ENCODE measurements at regions not wholly inside any gene's neighbourhood (a gene's known extent, or its start where the extent isn't known, plus 50 kb on each side); places are given as distances from the start of the nearest gene placed in this dataset.
A peak's percentile ranks its signal among the peaks of the same experiment; 100 is the strongest.

DNA sequence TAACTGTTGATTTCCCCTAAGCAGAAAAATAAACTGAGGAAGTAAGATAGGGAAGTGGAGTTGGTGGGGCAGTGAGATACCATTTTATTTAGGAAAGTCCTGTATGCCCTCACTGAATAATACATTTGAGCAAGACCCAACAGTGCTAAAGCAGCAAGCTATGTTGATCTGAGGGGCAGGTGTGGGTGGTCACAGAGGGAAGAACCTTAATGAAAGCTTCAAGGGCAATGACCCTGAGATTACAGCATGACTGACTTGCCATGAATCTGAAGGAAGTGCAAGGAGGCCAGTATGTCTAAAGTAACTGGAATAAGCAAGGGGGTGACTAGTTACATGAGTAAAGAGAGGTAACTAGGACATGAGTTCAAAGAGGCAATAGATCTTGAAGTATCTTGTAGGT lies 159.5 kb downstream of the CD47 start:
- Histone ChIP-seq H3K9ac (ENCODE audit: insufficient read depth, low read length, poor library complexity, severe bottlenecking) (no peak overlapping the region), H3K4me2 (replicated peaks; ENCODE audit: extremely low read depth, low read length, poor library complexity, severe bottlenecking) (no peak overlapping the region), H3K4me1 (ENCODE audit: control insufficient read depth in 1 of 2, insufficient read depth in 2 of 2, low read length in 2 of 2) (peaks cover 13 to 14% of the 10 kb centered on the region in 2 donors), H3K36me3 (replicated peaks in 1 of 2; ENCODE audit: control insufficient read depth in 1 of 2, insufficient read depth in 2 of 2, low read length in 2 of 2) (no peaks in the 10 kb centered on the region), H3K27ac (ENCODE audit: low read depth in 1 of 2, low read length in 2 of 2) (no peak overlapping the region), H3K4me3 (replicated peaks in 1 of 3; ENCODE audit: low read depth in 2 of 3, low read length in 3 of 3) (no peak overlapping the region), H2AFZ (ENCODE audit: insufficient read depth, low read depth, low read length, poor library complexity, severe bottlenecking) (no peak overlapping the region), H4K20me1 (ENCODE audit: insufficient read depth, low read length) (no peaks in the 10 kb centered on the region), H3K9me3 (replicated peaks in 1 of 2; ENCODE audit: control insufficient read depth in 1 of 2, insufficient read depth in 1 of 2, low read length in 2 of 2) (peaks cover 0 to 7% of the 10 kb centered on the region in 2 donors), H3K27me3 (ENCODE audit: control insufficient read depth in 2 of 2, insufficient read depth in 2 of 2, low read length in 2 of 2) (peaks cover 20 to 30% of the 10 kb centered on the region in 2 donors), H3K79me2 (ENCODE audit: insufficient read depth, low read length) (no peaks in the 10 kb centered on the region)
- no peak for TF ChIP-seq CTCF (IDR thresholded peaks at IDR 0.05)
- Mint-ChIP-seq H3K27me3 (ENCODE audit: low read depth in 3 of 3) (peaks cover 8 to 16% (median 14%) of the 10 kb centered on the region in 3 donors), H3K36me3 (peaks cover 0 to 2% of the 10 kb centered on the region in 2 donors), H3K4me1 (peaks cover 13% of the 10 kb centered on the region), H3K27ac (no peak overlapping the region), H3K9me3 (peaks cover 3 to 7% (median 5%) of the 10 kb centered on the region in 7 donors), H3K4me3 (no peak overlapping the region)
- intact Hi-C loops (cut with micrococcal nuclease), result loop anchor here in 1 of 2 donors (10.0 kb wide), 1 partner anchor 103 kb away; no protein-coding TSS in a partner anchor
- DNase-seq, result peak in 1 of 3 donors; percentile 10

DNA sequence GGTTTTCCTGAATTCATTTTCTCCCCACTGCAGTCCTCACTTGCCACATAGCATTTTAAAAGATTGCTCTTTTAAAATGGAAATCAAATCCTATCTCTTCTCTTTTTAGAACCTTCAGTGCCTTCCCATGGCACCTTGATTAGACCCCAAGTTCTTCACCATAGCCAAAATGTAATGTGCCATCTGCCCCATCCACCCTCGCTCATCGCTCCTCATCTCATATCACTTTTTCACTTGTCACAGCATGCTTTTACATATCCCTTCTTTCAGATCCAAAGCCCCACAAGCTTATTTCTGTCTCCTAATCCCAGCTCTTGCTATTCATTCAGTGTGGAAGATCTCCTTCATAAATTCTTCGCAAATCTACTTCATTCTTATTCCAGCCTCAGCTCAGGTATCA lies 161.7 kb downstream of the CD47 start:
- Histone ChIP-seq H3K4me3 (replicated peaks in 1 of 3; ENCODE audit: low read depth in 2 of 3, low read length in 3 of 3) (no peak overlapping the region), H3K4me2 (replicated peaks; ENCODE audit: extremely low read depth, low read length, poor library complexity, severe bottlenecking) (no peak overlapping the region), H3K79me2 (ENCODE audit: insufficient read depth, low read length) (no peaks in the 10 kb centered on the region), H3K4me1 (ENCODE audit: control insufficient read depth in 1 of 2, insufficient read depth in 2 of 2, low read length in 2 of 2) (peaks cover 13 to 14% of the 10 kb centered on the region in 2 donors), H4K20me1 (ENCODE audit: insufficient read depth, low read length) (no peaks in the 10 kb centered on the region), H3K27me3 (ENCODE audit: control insufficient read depth in 2 of 2, insufficient read depth in 2 of 2, low read length in 2 of 2) (peaks cover 20 to 30% of the 10 kb centered on the region in 2 donors), H3K36me3 (replicated peaks in 1 of 2; ENCODE audit: control insufficient read depth in 1 of 2, insufficient read depth in 2 of 2, low read length in 2 of 2) (no peaks in the 10 kb centered on the region), H3K9me3 (replicated peaks in 1 of 2; ENCODE audit: control insufficient read depth in 1 of 2, insufficient read depth in 1 of 2, low read length in 2 of 2) (peaks cover 0 to 7% of the 10 kb centered on the region in 2 donors), H2AFZ (ENCODE audit: insufficient read depth, low read depth, low read length, poor library complexity, severe bottlenecking) (no peak overlapping the region), H3K27ac (ENCODE audit: low read depth in 1 of 2, low read length in 2 of 2) (no peak overlapping the region), H3K9ac (ENCODE audit: insufficient read depth, low read length, poor library complexity, severe bottlenecking) (no peak overlapping the region)
- intact Hi-C loops (cut with micrococcal nuclease), result no loop called here
- Mint-ChIP-seq H3K27me3 (ENCODE audit: low read depth in 3 of 3) (peaks cover 10 to 16% (median 16%) of the 10 kb centered on the region in 3 donors), H3K9me3 (peaks cover under 1 to 7% (median 5%) of the 10 kb centered on the region in 7 donors), H3K36me3 (peaks cover 0 to 2% of the 10 kb centered on the region in 2 donors), H3K4me3 (no peak overlapping the region), H3K4me1 (peaks cover 13% of the 10 kb centered on the region), H3K27ac (no peak overlapping the region)
- DNase-seq, result no peak
- TF ChIP-seq CTCF (IDR thresholded peaks at IDR 0.05), result no peak
- 100% methylated on average over 3 of the region's 3 CpGs for WGBS (ENCODE audit: insufficient coverage)
